Thymus (tissue), 11 donors: ENCODE measurements at regions not wholly inside any gene's neighbourhood (a gene's known extent, or its start where the extent isn't known, plus 50 kb on each side); places are given as distances from the start of the nearest gene placed in this dataset.

ENCODE experiments used
- DNase-seq, 9 donors: peaks; one replicate each; pipeline ENCODE4 v3.0.0-alpha.2; 2013; ENCODE audit warnings: low spot score in 9 of 9, low read depth in 6 of 9, missing footprints in 1 of 9
- H3K27ac ChIP-seq, 2 donors: one replicate each; pipeline ENCODE4 v1.5.1; 2013; ENCODE audit warnings: control low read depth in 1 of 2, low read depth in 1 of 2, low read length in 1 of 2, mild to moderate bottlenecking in 1 of 2, moderate library complexity in 1 of 2
- H3K27me3 ChIP-seq, 2 donors: one replicate each; pipeline ENCODE4 v1.5.1; 2013; ENCODE audit warnings: low read length in 1 of 2; ENCODE audit not compliant: control insufficient read depth in 2 of 2, insufficient read depth in 1 of 2
- H3K36me3 ChIP-seq, 2 donors: one replicate each; pipeline ENCODE4 v1.5.1; 2013; ENCODE audit warnings: low read length in 1 of 2, mild to moderate bottlenecking in 1 of 2, moderate library complexity in 1 of 2; ENCODE audit not compliant: control insufficient read depth in 2 of 2, insufficient read depth in 2 of 2
- H3K4me1 ChIP-seq, 2 donors: one replicate each; pipeline ENCODE4 v1.5.1; 2013; ENCODE audit warnings: low read length in 2 of 2; ENCODE audit not compliant: control insufficient read depth in 2 of 2, insufficient read depth in 2 of 2
- H3K4me3 ChIP-seq, 2 donors: one replicate each; pipeline ENCODE4 v1.5.1; 2013; ENCODE audit warnings: low read length in 2 of 2, control low read depth in 1 of 2, mild to moderate bottlenecking in 1 of 2
- H3K9me3 ChIP-seq, 2 donors: one replicate each; pipeline ENCODE4 v1.5.1; 2013; ENCODE audit warnings: low read length in 1 of 2, mild to moderate bottlenecking in 1 of 2; ENCODE audit not compliant: control insufficient read depth in 2 of 2, insufficient read depth in 1 of 2
- WGBS: extraction: QIAGEN DNeasy Blood & Tissue Kit; methylation state at CpG from one replicate; pipeline ENCODE4 v1.1.7; 2013; 5-methylcytosine and 5-hydroxymethylcytosine counted together
- donor health status: healthy.

DNA sequence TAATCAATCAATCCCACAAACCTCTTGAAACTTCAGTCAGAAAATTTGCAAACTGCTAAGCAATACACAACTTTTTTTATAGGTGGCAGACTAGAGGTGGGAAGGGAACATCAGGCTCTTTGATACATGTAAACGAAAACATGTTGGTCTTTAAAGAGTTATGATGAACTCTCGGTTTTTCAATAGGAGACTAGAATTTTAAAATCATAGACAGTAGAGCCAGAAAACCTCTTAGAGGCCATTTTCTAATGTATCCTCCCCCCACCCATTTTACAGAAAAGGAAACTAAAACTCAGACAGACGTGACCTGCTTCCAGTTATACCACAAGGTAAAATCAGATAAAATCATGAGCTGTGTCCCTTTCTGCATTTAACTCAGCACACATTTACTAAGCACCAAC lies 179.1 kb upstream of the LPP start:
- H3K27ac ChIP-seq = peak overlapping the region in 1 of 2 donors; percentile 91
- no peaks in the 10 kb centered on the region for H3K27me3 ChIP-seq
- no peaks in the 10 kb centered on the region for H3K36me3 ChIP-seq
- peaks cover 0 to 4% of the 10 kb centered on the region in 2 donors for H3K9me3 ChIP-seq
- peaks cover 56 to 83% of the 10 kb centered on the region in 2 donors for H3K4me1 ChIP-seq
- H3K4me3 ChIP-seq = peak overlapping the region; percentile 1 to 29
- WGBS = 7% methylated on average over 3 of the region's 3 CpGs
- DNase-seq = peak in 2 of 9 donors; percentile 69 to 83

DNA sequence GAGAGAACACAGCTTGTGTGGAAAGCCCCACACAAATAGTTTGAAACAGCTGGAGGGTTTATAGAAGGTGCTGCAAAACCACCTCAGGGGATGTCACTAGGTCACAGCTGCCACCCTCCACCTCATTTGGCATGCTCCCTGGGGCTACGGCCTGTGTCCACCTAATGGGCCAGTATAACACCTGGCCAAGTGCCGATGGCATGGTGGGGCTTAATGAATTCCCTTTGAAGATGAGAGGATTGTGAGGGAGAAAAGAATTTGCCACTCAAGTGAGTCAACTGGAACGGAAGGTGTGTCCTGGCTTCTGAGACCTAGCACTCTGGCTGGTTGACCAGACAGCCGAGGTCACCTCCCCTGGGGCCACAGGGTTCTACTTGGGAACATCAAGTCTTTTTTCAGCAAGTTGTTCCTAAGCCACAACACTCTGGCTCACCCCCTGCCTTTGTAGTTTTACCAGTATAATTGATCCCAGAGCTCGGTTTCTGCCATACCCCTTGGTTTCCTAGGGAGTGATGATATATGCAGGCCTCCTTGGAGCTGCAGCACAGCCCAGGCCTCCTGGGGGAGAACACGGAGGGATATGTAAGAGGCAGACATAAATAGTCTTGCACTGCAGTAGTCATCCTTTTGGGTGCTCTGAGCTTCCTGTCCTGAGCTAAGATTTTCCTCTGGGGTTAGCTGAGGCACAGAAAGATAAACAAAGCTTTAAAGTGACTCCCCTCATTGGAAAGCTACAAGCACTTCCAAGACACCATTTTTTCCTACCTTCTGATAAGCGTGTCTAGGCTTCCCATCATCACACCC lies 178.2 kb upstream of the LPP start:
- peak in 1 of 9 donors; percentile 77 for DNase-seq
- Histone ChIP-seq H3K4me3 (peak overlapping the region; percentile 1 to 29), H3K4me1 (peaks cover 58 to 80% of the 10 kb centered on the region in 2 donors), H3K9me3 (peaks cover 0 to 4% of the 10 kb centered on the region in 2 donors), H3K27me3 (no peaks in the 10 kb centered on the region), H3K27ac (peak overlapping the region; percentile 73 to 91), H3K36me3 (no peaks in the 10 kb centered on the region)
- 72% methylated on average over 7 of the region's 7 CpGs for WGBS

DNA sequence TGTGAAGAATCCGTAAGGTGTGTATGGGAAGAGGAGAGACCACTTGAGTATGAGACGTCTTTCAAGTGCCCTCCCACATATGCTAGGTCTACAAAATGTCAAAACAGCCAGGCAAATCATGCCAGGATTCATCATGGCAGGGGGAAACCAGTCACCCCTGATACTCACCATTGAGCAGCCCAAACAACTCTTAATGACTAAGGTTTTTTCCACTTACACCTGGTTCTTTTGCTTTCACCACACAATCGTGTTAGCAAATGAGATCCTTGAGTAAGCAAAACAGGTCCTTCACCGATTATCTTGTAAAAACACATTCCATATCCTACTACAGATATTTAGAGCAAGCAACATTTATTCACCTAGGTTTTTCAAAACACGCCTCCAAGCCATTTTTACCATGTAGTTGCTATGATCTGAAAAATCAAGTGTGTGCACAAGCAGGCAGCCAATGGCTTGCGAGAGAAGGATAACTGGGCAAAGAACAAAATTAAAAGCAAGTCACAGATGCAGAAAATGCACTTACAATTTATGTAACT lies 177.5 kb upstream of the LPP start:
- Histone ChIP-seq H3K4me3 (no peak overlapping the region), H3K27ac (peak overlapping the region; percentile 73 to 91), H3K27me3 (no peaks in the 10 kb centered on the region), H3K4me1 (peaks cover 61 to 81% of the 10 kb centered on the region in 2 donors), H3K36me3 (no peaks in the 10 kb centered on the region), H3K9me3 (peaks cover 0 to 4% of the 10 kb centered on the region in 2 donors)
- peak in 1 of 9 donors; percentile 69 for DNase-seq
- WGBS = 79% methylated on average over 6 of the region's 6 CpGs

DNA sequence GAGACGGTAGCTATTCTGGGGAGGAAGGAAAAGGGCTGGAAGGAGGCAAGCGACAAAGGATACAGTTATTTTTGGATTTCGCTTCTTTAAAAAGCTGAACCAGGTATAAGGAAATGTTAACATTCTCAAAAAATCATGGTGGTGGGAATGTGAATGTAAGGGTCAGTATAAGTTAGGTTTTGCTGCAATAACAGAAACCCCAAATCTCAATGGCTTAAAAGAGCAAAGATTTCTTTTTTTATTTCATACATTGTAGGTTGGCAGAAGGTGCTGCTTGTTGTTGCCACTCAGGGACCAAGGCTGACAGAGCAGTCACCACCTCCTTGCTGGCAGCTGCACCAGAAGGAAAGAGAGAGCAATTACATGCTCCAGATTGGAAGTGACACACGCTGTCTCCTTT lies 176.3 kb upstream of the LPP start:
- Histone ChIP-seq H3K9me3 (peaks cover 0 to 4% of the 10 kb centered on the region in 2 donors), H3K4me1 (peaks cover 67 to 87% of the 10 kb centered on the region in 2 donors), H3K27ac (peak overlapping the region in 1 of 2 donors; percentile 96), H3K4me3 (no peak overlapping the region), H3K36me3 (peaks cover 0 to 3% of the 10 kb centered on the region in 2 donors), H3K27me3 (no peaks in the 10 kb centered on the region)
- WGBS = 95% methylated on average over 4 of the region's 4 CpGs
- DNase-seq = no peak

DNA sequence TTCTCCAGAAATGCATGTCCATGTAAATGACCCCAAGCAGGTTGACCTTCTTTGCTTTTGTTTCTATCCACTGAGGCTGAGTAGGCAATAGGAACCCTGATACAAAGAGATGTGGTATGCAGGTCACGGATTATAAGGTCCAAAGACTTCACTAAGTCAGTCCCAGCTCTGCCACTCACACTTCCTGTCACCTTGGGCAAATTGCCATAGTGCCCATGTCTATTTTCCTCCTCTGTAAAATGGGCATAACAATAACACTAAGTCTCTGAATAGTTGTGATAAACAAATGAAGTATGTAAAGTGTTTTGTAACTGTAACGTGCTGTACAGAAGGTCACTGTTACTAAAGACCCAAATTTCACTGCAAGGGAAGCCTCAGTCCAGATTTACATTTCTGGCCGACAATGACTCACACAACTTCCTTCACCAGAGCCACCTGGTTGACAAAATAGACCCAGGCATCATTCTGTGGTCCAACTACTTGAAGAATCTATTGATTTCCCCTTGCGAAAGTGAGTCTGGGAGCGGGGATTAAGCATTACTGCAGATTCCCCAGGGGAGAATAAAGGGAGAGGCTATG lies 175.4 kb upstream of the LPP start:
- Histone ChIP-seq H3K4me1 (peaks cover 62 to 90% of the 10 kb centered on the region in 2 donors), H3K4me3 (no peak overlapping the region), H3K27me3 (no peaks in the 10 kb centered on the region), H3K9me3 (peaks cover 0 to 4% of the 10 kb centered on the region in 2 donors), H3K27ac (peak overlapping the region; percentile 47 to 96), H3K36me3 (peaks cover 0 to 3% of the 10 kb centered on the region in 2 donors)
- no peak for DNase-seq
- 67% methylated on average over 5 of the region's 5 CpGs for WGBS

DNA sequence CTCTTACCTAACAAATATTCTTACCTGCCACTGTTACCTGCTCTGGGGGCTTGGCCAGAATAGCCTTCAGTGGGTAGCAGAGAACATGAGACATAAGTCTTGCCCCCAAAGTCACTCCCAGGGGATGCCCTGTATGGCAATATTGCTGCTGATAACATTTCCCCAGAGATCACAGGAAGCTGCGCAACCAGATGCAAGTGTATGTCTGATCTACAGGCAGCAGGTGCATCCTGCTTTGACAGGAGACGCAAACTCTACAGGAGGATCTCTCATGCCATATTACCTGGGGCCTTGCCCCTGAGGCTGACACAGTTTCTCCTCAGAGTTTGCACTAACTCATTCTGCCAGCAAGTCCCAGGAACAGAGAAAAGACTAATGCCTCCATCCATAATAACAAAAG lies 174.4 kb upstream of the LPP start:
- H3K4me1 ChIP-seq = peaks cover 58 to 89% of the 10 kb centered on the region in 2 donors
- H3K4me3 ChIP-seq = no peak overlapping the region
- H3K27ac ChIP-seq = peak overlapping the region; percentile 90 to 96

DNA sequence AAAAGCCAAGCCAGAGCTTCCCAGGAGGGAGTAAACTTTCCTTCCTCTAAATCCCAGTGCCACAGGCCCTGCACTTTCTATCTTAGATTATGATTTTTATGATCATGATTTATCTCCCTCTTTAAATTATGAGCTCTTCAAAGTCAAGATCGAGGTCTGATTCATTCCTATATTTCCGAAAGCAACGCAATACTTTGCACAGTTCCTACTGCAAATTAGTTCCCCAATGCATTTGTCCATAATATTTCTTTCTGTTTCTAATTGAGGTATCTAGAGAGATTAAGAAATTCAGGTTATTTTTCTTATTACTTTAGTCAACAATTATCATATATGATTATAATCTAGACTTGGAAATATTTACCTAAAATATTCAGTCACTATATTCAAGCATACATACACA lies 173.1 kb upstream of the LPP start:
- Histone ChIP-seq H3K27me3 (no peaks in the 10 kb centered on the region), H3K4me1 (peaks cover 52 to 89% of the 10 kb centered on the region in 2 donors), H3K36me3 (peaks cover 0 to 3% of the 10 kb centered on the region in 2 donors), H3K9me3 (peaks cover 0 to 7% of the 10 kb centered on the region in 2 donors), H3K4me3 (no peak overlapping the region), H3K27ac (peak overlapping the region; percentile 68 to 96)
- no peak for DNase-seq
- 92% methylated on average over 3 of the region's 3 CpGs for WGBS

More for the DNA sequence above, 174.4 kb upstream of the LPP start:
- WGBS = 6% methylated on average over 2 of the region's 2 CpGs
- H3K9me3 ChIP-seq = peaks cover 0 to 4% of the 10 kb centered on the region in 2 donors
- no peaks in the 10 kb centered on the region for H3K27me3 ChIP-seq
- peaks cover 0 to 3% of the 10 kb centered on the region in 2 donors for H3K36me3 ChIP-seq
- peak in 8 of 9 donors; percentile 75 to 95 (median 89) for DNase-seq

DNA sequence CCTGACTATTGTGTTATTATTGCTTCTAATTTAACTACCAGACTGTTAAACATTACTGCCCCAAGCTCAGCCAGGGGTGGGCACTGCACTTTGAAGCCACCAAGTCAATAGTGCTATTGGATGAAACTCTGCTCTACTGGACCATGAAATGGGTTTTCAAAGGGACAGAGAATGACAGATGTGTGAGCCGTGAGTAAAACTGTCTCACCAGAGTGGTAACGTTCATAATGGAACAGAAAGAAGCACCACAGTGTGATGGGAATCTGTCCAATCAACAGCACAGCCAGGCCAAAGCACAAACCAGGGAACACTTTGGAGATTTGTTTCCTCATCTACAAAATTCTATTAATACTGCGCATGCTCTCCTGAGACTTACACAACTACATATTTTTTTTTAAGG lies 171.8 kb upstream of the LPP start:
- H3K4me1 ChIP-seq = peaks cover 57 to 92% of the 10 kb centered on the region in 2 donors
- H3K36me3 ChIP-seq = peaks cover 0 to 3% of the 10 kb centered on the region in 2 donors
- peak overlapping the region in 1 of 2 donors; percentile 40 for H3K27ac ChIP-seq
- no peaks in the 10 kb centered on the region for H3K27me3 ChIP-seq
- 92% methylated on average over 3 of the region's 3 CpGs for WGBS
- no peak for DNase-seq
- H3K4me3 ChIP-seq = no peak overlapping the region
- H3K9me3 ChIP-seq = peaks cover 0 to 7% of the 10 kb centered on the region in 2 donors
